ENCODE measurements at regions not wholly inside any gene's neighbourhood (a gene's known extent, or its start where the extent isn't known, plus 50 kb on each side); places are given as distances from the start of the nearest gene placed in this dataset.

- H3K9me3 ChIP-seq (ENCODE audit: control insufficient read depth in 2 of 3, insufficient read depth in 1 of 3, low read length in 3 of 3): no peaks in the 10 kb centered on the region
- H3K27ac ChIP-seq (ENCODE audit: low read depth in 2 of 2, low read length in 2 of 2): no peak overlapping the region
- FAIRE-seq (no peak), DNase-seq (no peak)
- no peaks in the 10 kb centered on the region for H3K36me3 ChIP-seq (ENCODE audit: control insufficient read depth in 2 of 3, insufficient read depth in 3 of 3, low read length in 3 of 3)
- no peak for TF ChIP-seq CTCF (IDR thresholded peaks at IDR 0.05; ENCODE audit: borderline replicate concordance, extremely low read depth, insufficient read depth)
- H3K27me3 ChIP-seq (ENCODE audit: control insufficient read depth, insufficient read depth, low read length): no peaks in the 10 kb centered on the region
- intact Hi-C loops (cut with DNase I): no loop called here
- no peaks in the 10 kb centered on the region for H3K4me1 ChIP-seq (ENCODE audit: control insufficient read depth in 2 of 3, insufficient read depth in 2 of 3, low read depth in 1 of 3, low read length in 3 of 3)
- no peak overlapping the region for H3K9ac ChIP-seq (ENCODE audit: low read length in 3 of 3)
- no peak overlapping the region for H3K4me3 ChIP-seq (ENCODE audit: low read length in 3 of 3)
Observed at GRCh38 chr5:101626572-101626971, 669.5 kb downstream of the SLCO4C1 start.

GRCh38 chr5:101611039-101611438, 685.0 kb downstream of the SLCO4C1 start:
- Histone ChIP-seq H3K27me3 (ENCODE audit: control insufficient read depth, insufficient read depth, low read length) (no peaks in the 10 kb centered on the region), H3K4me3 (ENCODE audit: low read length in 3 of 3) (no peak overlapping the region)

GRCh38 chr5:101608322-101608721, 687.8 kb downstream of the SLCO4C1 start:
- Histone ChIP-seq H3K27me3 (ENCODE audit: control insufficient read depth, insufficient read depth, low read length) (no peaks in the 10 kb centered on the region), H3K27ac (ENCODE audit: low read depth in 2 of 2, low read length in 2 of 2) (no peak overlapping the region), H3K9ac (ENCODE audit: low read length in 3 of 3) (no peak overlapping the region), H3K4me1 (ENCODE audit: control insufficient read depth in 2 of 3, insufficient read depth in 2 of 3, low read depth in 1 of 3, low read length in 3 of 3) (no peaks in the 10 kb centered on the region), H3K9me3 (ENCODE audit: control insufficient read depth in 2 of 3, insufficient read depth in 1 of 3, low read length in 3 of 3) (no peaks in the 10 kb centered on the region), H3K4me3 (ENCODE audit: low read length in 3 of 3) (no peak overlapping the region), H3K36me3 (ENCODE audit: control insufficient read depth in 2 of 3, insufficient read depth in 3 of 3, low read length in 3 of 3) (no peaks in the 10 kb centered on the region)
- no peak for TF ChIP-seq CTCF (IDR thresholded peaks at IDR 0.05; ENCODE audit: borderline replicate concordance, extremely low read depth, insufficient read depth)
- FAIRE-seq: no peak
- intact Hi-C loops (cut with DNase I): no loop called here
- no peak for DNase-seq

More at GRCh38 chr5:101611039-101611438, 685.0 kb downstream of the SLCO4C1 start:
- H3K27ac ChIP-seq (ENCODE audit: low read depth in 2 of 2, low read length in 2 of 2): no peak overlapping the region
- intact Hi-C loops (cut with DNase I): no loop called here
- H3K36me3 ChIP-seq (ENCODE audit: control insufficient read depth in 2 of 3, insufficient read depth in 3 of 3, low read length in 3 of 3): no peaks in the 10 kb centered on the region
- H3K4me1 ChIP-seq (ENCODE audit: control insufficient read depth in 2 of 3, insufficient read depth in 2 of 3, low read depth in 1 of 3, low read length in 3 of 3): no peaks in the 10 kb centered on the region
- no peaks in the 10 kb centered on the region for H3K9me3 ChIP-seq (ENCODE audit: control insufficient read depth in 2 of 3, insufficient read depth in 1 of 3, low read length in 3 of 3)
- FAIRE-seq (no peak), DNase-seq (no peak)
- no peak overlapping the region for H3K9ac ChIP-seq (ENCODE audit: low read length in 3 of 3)
- no peak for TF ChIP-seq CTCF (IDR thresholded peaks at IDR 0.05; ENCODE audit: borderline replicate concordance, extremely low read depth, insufficient read depth)

GRCh38 chr5:101605700-101606099, 690.4 kb downstream of the SLCO4C1 start:
- no peak for TF ChIP-seq CTCF (IDR thresholded peaks at IDR 0.05; ENCODE audit: borderline replicate concordance, extremely low read depth, insufficient read depth)
- H3K27ac ChIP-seq (ENCODE audit: low read depth in 2 of 2, low read length in 2 of 2): no peak overlapping the region
- DNase-seq (no peak), FAIRE-seq (no peak)
- no peaks in the 10 kb centered on the region for H3K27me3 ChIP-seq (ENCODE audit: control insufficient read depth, insufficient read depth, low read length)
- intact Hi-C loops (cut with DNase I): no loop called here
- no peaks in the 10 kb centered on the region for H3K4me1 ChIP-seq (ENCODE audit: control insufficient read depth in 2 of 3, insufficient read depth in 2 of 3, low read depth in 1 of 3, low read length in 3 of 3)
- H3K9ac ChIP-seq (ENCODE audit: low read length in 3 of 3): no peak overlapping the region
- no peaks in the 10 kb centered on the region for H3K36me3 ChIP-seq (ENCODE audit: control insufficient read depth in 2 of 3, insufficient read depth in 3 of 3, low read length in 3 of 3)
- H3K9me3 ChIP-seq (ENCODE audit: control insufficient read depth in 2 of 3, insufficient read depth in 1 of 3, low read length in 3 of 3): no peaks in the 10 kb centered on the region
- H3K4me3 ChIP-seq (ENCODE audit: low read length in 3 of 3): no peak overlapping the region
